HepG2 (cell line): ENCODE measurements at regions not wholly inside any gene's neighbourhood (a gene's known extent, or its start where the extent isn't known, plus 50 kb on each side); places are given as distances from the start of the nearest gene placed in this dataset.

Experiments
- ATAC-seq: fragments of 200-7000 bp; cut with Tn5 transposase; 3 replicates; pipeline ENCODE4 v1.9.1; 2020; ENCODE audit warnings: mild to moderate bottlenecking, moderate library complexity
- BruUV-seq: library from RNA; stranded (reverse); fragments of 400-500 nt; replicated peaks from 2 replicates; lab custom pipeline; 2021; lab: Mats Ljungman, UMichigan
- CTCF ChIA-PET: fragments of 300-600 bp; formaldehyde crosslinking; extraction: SDS; loops from one replicate; lab custom pipeline; 2021; ENCODE audit warnings: low total read pairs, inconsistent platforms, low intra/inter-chr PET ratio; lab: Yijun Ruan, JAX
- POLR2A ChIA-PET: fragments of 350-600 bp; sonication (Branson Sonifier 250); formaldehyde crosslinking; loops from one replicate; lab custom pipeline; 2020; ENCODE audit warnings: antibody characterized with exemption, inconsistent platforms; lab: Yijun Ruan, JAX
- DNase-seq: peaks from one replicate; pipeline ENCODE4 v3.0.0-alpha.2; 2015; ENCODE audit warnings: low spot score
- FAIRE-seq: peaks from 3 replicates; lab custom pipeline; 2011; peaks lifted over from hg19 to GRCh38; lab: Jason Lieb, UNC
- H2AFZ ChIP-seq: one replicate; pipeline ENCODE4 v1.6.1; 2011; ENCODE audit warnings: low read length, inconsistent platforms
- H3K27ac ChIP-seq: fragments of 300-600 bp; 3 replicates; pipeline ENCODE4 v1.8.0; 2011; ENCODE audit warnings: mixed run types, mild to moderate bottlenecking, mixed read lengths, low read length, inconsistent platforms; ENCODE audit not compliant: insufficient read depth; ENCODE audit errors: extremely low read length
- H3K27me3 ChIP-seq, 2 experiments: fragments of 200-600 bp in 1 of 2; 2 replicates in 1 of 2; 3 replicates in 1 of 2; pipeline versions ENCODE4 v1.6.0 to v1.8.0; 2011; ENCODE audit warnings: low read length in 2 of 2, mild to moderate bottlenecking in 2 of 2, moderate library complexity in 2 of 2, inconsistent platforms in 1 of 2; ENCODE audit not compliant: insufficient read depth in 2 of 2, control insufficient read depth in 1 of 2
- H3K36me3 ChIP-seq, 2 experiments: fragments of 200-600 bp in 1 of 2; replicated peaks in 1 of 2; 2 replicates in 1 of 2; 3 replicates in 1 of 2; pipeline versions ENCODE4 v1.5.1 to v1.8.0; 2011; ENCODE audit warnings: low read length in 2 of 2, inconsistent platforms in 1 of 2; ENCODE audit not compliant: insufficient read depth in 2 of 2, control insufficient read depth in 1 of 2
- H3K4me1 ChIP-seq: 2 replicates; pipeline ENCODE4 v1.5.1; 2012; ENCODE audit warnings: low read length, inconsistent platforms; ENCODE audit not compliant: insufficient read depth
- H3K4me2 ChIP-seq: 2 replicates; pipeline ENCODE4 v1.6.0; 2011; ENCODE audit warnings: low read depth, low read length, inconsistent platforms
- H3K4me3 ChIP-seq, 3 experiments: fragments of 200-600 bp in 1 of 3; sonication (generic), shearing (Covaris generic) in 1 of 3; replicated peaks in 1 of 3; 2 replicates each; pipeline ENCODE4 v1.5.1; 2011 to 2016; ENCODE audit warnings: low read length in 3 of 3, inconsistent platforms in 2 of 3, low read depth in 2 of 3, mild to moderate bottlenecking in 2 of 3, control low read depth in 1 of 3, mixed read lengths in 1 of 3; ENCODE audit not compliant: insufficient read depth in 1 of 3
- H3K79me2 ChIP-seq: one replicate; pipeline ENCODE4 v1.6.1; 2011; ENCODE audit warnings: low read length, inconsistent platforms; ENCODE audit not compliant: insufficient read depth
- H3K9ac ChIP-seq: 2 replicates; pipeline ENCODE4 v1.6.0; 2011; ENCODE audit warnings: mild to moderate bottlenecking, low read depth, low read length, inconsistent platforms; ENCODE audit not compliant: insufficient read depth
- H3K9me3 ChIP-seq: 2 replicates; pipeline ENCODE4 v1.5.1; 2012; ENCODE audit warnings: mild to moderate bottlenecking, low read length
- H4K20me1 ChIP-seq: 2 replicates; pipeline ENCODE4 v1.6.0; 2011; ENCODE audit warnings: inconsistent platforms, mild to moderate bottlenecking, low read length, moderate library complexity; ENCODE audit not compliant: insufficient read depth
- AGO2 ChIP-seq: fragments of 200-400 bp; formaldehyde crosslinking; optimal IDR thresholded peaks from 2 replicates; pipeline ENCODE3; 2017; ENCODE audit warnings: mild to moderate bottlenecking, low read depth, low read length, moderate library complexity
- AKAP8 ChIP-seq: sonication (generic); formaldehyde crosslinking; IDR thresholded peaks from 2 replicates; pipeline ENCODE4 v1.5.1; 2020; ENCODE audit warnings: mild to moderate bottlenecking, missing genetic modification reagents
- BHLHE40 ChIP-seq: IDR thresholded peaks from 2 replicates; pipeline ENCODE4 v1.6.1; 2011; ENCODE audit warnings: low read length, improper control_type of control experiment
- GPN1 ChIP-seq: sonication (generic); formaldehyde crosslinking; IDR thresholded peaks from 2 replicates; pipeline ENCODE4 v1.5.1; 2020; ENCODE audit warnings: missing genetic modification reagents, borderline replicate concordance
- GTF2F1 ChIP-seq: fragments of 150-350 bp; IDR thresholded peaks from 2 replicates; pipeline ENCODE4 v1.6.1; 2014; ENCODE audit warnings: low read length
- HNRNPH1 ChIP-seq: fragments of 200-400 bp; formaldehyde crosslinking; optimal IDR thresholded peaks from 2 replicates; pipeline ENCODE3; 2017; ENCODE audit warnings: mild to moderate bottlenecking, low read depth, low read length
- MAFF ChIP-seq: IDR thresholded peaks from 2 replicates; pipeline ENCODE4 v1.6.1; 2011; ENCODE audit warnings: low read depth, low read length, improper control_type of control experiment
- MAFK ChIP-seq, 2 experiments: IDR thresholded peaks in 1 of 2; conservative IDR thresholded peaks in 1 of 2; 2 replicates each; pipeline ENCODE4 v1.6.1; 2011; ENCODE audit warnings: improper control_type of control experiment in 2 of 2, low read length in 2 of 2
- MTA3 ChIP-seq: sonication (generic); formaldehyde crosslinking; IDR thresholded peaks from 2 replicates; pipeline ENCODE4 v1.4.0; 2020; ENCODE audit warnings: missing genetic modification reagents
- NONO ChIP-seq, 2 experiments: fragments of 450-650 bp in 1 of 2; sonication (generic) in 1 of 2; formaldehyde crosslinking in 1 of 2; IDR thresholded peaks in 1 of 2; conservative IDR thresholded peaks in 1 of 2; 2 replicates each; pipeline versions ENCODE4 v1.6.1 to v1.8.0; 2017 to 2022; ENCODE audit warnings: mild to moderate bottlenecking in 1 of 2, missing genetic modification reagents in 1 of 2, moderate library complexity in 1 of 2
- RBM39 ChIP-seq: fragments of 200-400 bp; formaldehyde crosslinking; IDR thresholded peaks from one replicate; pipeline ENCODE4 v1.6.1; 2018; ENCODE audit warnings: antibody characterized with exemption, mild to moderate bottlenecking, low read depth, low read length; ENCODE audit not compliant: poor library complexity, severe bottlenecking
- REL ChIP-seq: sonication (generic); formaldehyde crosslinking; conservative IDR thresholded peaks from 2 replicates; pipeline ENCODE4 v1.8.0; 2022; ENCODE audit warnings: mild to moderate bottlenecking, missing genetic modification reagents, moderate library complexity
- SIN3A ChIP-seq: IDR thresholded peaks from 2 replicates; pipeline ENCODE4 v1.6.1; 2011; ENCODE audit warnings: low read depth, mild to moderate bottlenecking, control low read depth, low read length, borderline replicate concordance
- TEF ChIP-seq: sonication (generic); formaldehyde crosslinking; IDR thresholded peaks from 2 replicates; pipeline ENCODE4 v1.5.0; 2020; ENCODE audit warnings: missing genetic modification reagents
- TOE1 ChIP-seq: sonication (generic); formaldehyde crosslinking; IDR thresholded peaks from 2 replicates; pipeline ENCODE4 v1.4.0; 2020; ENCODE audit warnings: mild to moderate bottlenecking, missing genetic modification reagents
- ZFP36L2 ChIP-seq: sonication (generic); formaldehyde crosslinking; IDR thresholded peaks from 2 replicates; pipeline ENCODE4 v1.4.0; 2020; ENCODE audit warnings: missing genetic modification reagents
- ZNF143 ChIP-seq: sonication (generic); formaldehyde crosslinking; IDR thresholded peaks from 2 replicates; pipeline ENCODE4 v1.4.0; 2020; ENCODE audit warnings: missing genetic modification reagents
- ZNF746 ChIP-seq: sonication (generic); formaldehyde crosslinking; IDR thresholded peaks from 2 replicates; pipeline ENCODE4 v1.8.0; 2022; ENCODE audit warnings: mild to moderate bottlenecking, missing genetic modification reagents
- WGBS: methylation state at CpG from one replicate; pipeline ENCODE4 v1.1.6; 2017; ENCODE audit warnings: low lambda C conversion rate; 5-methylcytosine and 5-hydroxymethylcytosine counted together
- in situ Hi-C: cut with HindIII; loops from 2 replicates; pipeline ENCODE4 v1.10.0; 2017; ENCODE audit warnings: low pct_unique_long_range_greater_than_20kb; ENCODE audit not compliant: extremely low pct_ligation_motif_present
- intact Hi-C: fragments of 100-400 bp; cut with micrococcal nuclease; formaldehyde crosslinking; loops from one replicate; pipeline ENCODE4 v1.10.0; 2022; ENCODE audit not compliant: unreplicated experiment
- TF ChIP-seq, protein P1 (sequence below): sonication (generic); formaldehyde crosslinking; IDR thresholded peaks from 2 replicates; pipeline ENCODE4 v1.8.1; 2023; ENCODE audit warnings: mild to moderate bottlenecking, moderate library complexity, missing genetic modification reagents

GRCh38 chr6:18550119-18550518, 163.0 kb downstream of the RNF144B start:
- Histone ChIP-seq H3K9ac (no peak overlapping the region), H3K4me1 (no peaks in the 10 kb centered on the region), H3K27me3 (no peaks in the 10 kb centered on the region), H3K4me2 (no peak overlapping the region), H4K20me1 (no peaks in the 10 kb centered on the region), H3K9me3 (no peaks in the 10 kb centered on the region), H3K36me3 (no peaks in the 10 kb centered on the region), H3K79me2 (no peaks in the 10 kb centered on the region), H2AFZ (no peak overlapping the region), H3K27ac (no peak overlapping the region)
- ChIA-PET CTCF (no interaction called here), POLR2A (no interaction called here)
- BruUV-seq, result no TSS peak
- no peak for FAIRE-seq
- 3% methylated on average over 3 of the region's 3 CpGs for WGBS
- in situ Hi-C loops, result no loop called here
- TF ChIP-seq MAFK (conservative IDR thresholded peaks at IDR 0.05 in 1 of 2, IDR thresholded peaks at IDR 0.05 in 1 of 2; ENCODE audit: low read length in 2 of 2), result peak; percentile 97 to 99
- no peak for TF ChIP-seq NONO (IDR thresholded peaks at IDR 0.05)
- TF ChIP-seq NONO (CRISPR knock-in tag; conservative IDR thresholded peaks at IDR 0.05), result no peak
- no peak for TF ChIP-seq GPN1 (CRISPR knock-in tag)
- TF ChIP-seq MAFF, result peak; percentile 99
- TF ChIP-seq, all 625 proteins: peak for 2
- no peak overlapping the region for H3K4me3 ChIP-seq
- intact Hi-C loops, result no loop called here
- no peak for DNase-seq
- no peak for ATAC-seq

DNA sequence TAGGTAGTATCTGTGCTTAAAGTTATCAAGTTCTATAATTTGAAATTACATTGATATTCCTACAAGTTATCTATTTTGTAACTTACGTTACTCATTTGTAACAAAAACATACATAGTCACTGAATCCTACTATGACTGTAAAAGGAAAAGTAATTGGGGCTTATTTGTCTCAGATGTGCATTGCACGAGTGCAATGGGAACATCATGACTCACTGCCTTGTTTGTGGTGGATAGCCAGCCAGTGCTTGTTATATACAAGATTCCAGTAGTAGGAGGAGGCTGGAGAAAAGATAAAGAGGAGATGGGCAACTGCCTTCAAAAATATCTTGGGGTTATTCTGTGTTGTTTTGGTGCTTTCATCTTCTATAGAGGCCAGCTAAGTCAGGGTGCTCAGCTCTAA, 164.1 kb downstream of the RNF144B start:
- 1% methylated on average over 2 of the region's 2 CpGs for WGBS
- CTCF ChIA-PET, result no interaction called here
- DNase-seq, result no peak
- TF ChIP-seq TOE1, result no peak
- no peak for TF ChIP-seq TEF
- no peak for TF ChIP-seq ZFP36L2 (CRISPR knock-in tag)
- no peak for TF ChIP-seq GTF2F1
- TF ChIP-seq AKAP8, result no peak
- TF ChIP-seq SIN3A, result no peak
- no peak for TF ChIP-seq HNRNPH1
- TF ChIP-seq BHLHE40, result no peak
- TF ChIP-seq ZNF143 (CRISPR knock-in tag), result no peak
- TF ChIP-seq AGO2, result no peak
- TF ChIP-seq ZNF746 (CRISPR knock-in tag), result no peak
- TF ChIP-seq MTA3 (CRISPR knock-in tag), result no peak
- TF ChIP-seq RBM39, result no peak
- TF ChIP-seq, protein P1, sequence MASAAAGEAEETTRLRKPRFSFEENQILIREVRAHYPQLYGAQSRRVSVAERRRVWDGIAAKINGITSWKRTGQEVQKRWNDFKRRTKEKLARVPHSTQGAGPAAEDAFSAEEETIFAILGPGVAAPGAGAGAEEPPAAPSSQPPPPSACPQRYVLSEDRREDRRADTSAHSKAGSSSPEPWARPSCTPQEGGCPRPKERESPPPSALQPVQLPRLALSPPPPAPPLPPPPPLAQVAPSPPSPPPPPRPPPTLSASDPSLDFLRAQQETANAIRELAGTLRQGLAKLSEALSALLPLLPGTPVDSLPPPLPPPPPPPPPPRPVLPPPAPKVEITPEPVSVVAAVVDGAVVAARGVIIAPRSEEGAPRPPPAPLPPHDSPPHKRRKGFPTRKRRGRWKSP (CRISPR knock-in tag), result no peak
- TF ChIP-seq REL (CRISPR knock-in tag), result no peak

More for the DNA sequence above, 164.1 kb downstream of the RNF144B start:
- H3K9me3 ChIP-seq, result no peaks in the 10 kb centered on the region
- H3K36me3 ChIP-seq, result no peaks in the 10 kb centered on the region
- no peak overlapping the region for H3K9ac ChIP-seq
- no peak overlapping the region for H3K4me3 ChIP-seq
- in situ Hi-C loops, result no loop called here
- H3K79me2 ChIP-seq, result no peaks in the 10 kb centered on the region
- no peak for FAIRE-seq
- no peaks in the 10 kb centered on the region for H3K27me3 ChIP-seq
- H3K4me2 ChIP-seq, result no peak overlapping the region
- intact Hi-C loops, result no loop called here
- no TSS peak for BruUV-seq
- no peak overlapping the region for H3K27ac ChIP-seq
- H3K4me1 ChIP-seq, result no peaks in the 10 kb centered on the region
- no peak overlapping the region for H2AFZ ChIP-seq
- POLR2A ChIA-PET, result no interaction called here
- no peaks in the 10 kb centered on the region for H4K20me1 ChIP-seq
- no peak for ATAC-seq
